NCI-H446 (cell line): ENCODE measurements at regions not wholly inside any gene's neighbourhood (a gene's known extent, or its start where the extent isn't known, plus 50 kb on each side); places are given as distances from the start of the nearest gene placed in this dataset.
"Not testable (repeated sequence)": the region's sequence is repeated elsewhere in the genome, so short reads cannot be mapped to it uniquely, and the experiment has no call there.

Source experiments
- DNase-seq, 2 experiments: peaks; one replicate each; lab custom pipeline; 2025; lab: John Stamatoyannopoulos, UW

DNA sequence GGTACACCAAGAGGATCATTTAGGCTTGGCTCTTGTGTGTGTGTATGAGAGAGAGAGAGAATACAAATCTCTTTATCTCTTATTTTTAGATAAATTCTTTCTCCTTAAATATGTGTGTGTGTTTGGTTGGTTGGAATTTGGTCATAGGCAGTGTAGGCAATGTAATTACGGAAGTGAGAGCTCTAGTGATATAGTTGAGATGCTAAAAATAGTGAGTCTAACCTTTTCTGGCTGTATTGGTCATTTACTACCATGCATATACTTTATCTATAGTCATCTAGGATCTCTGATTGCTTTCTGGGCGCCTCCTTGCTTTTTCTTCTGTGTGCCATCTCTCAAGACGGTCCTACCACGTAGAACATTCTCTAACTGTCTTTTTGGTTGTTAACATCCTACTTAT lies 250.2 kb downstream of the NUF2 start:
- no peak for DNase-seq

DNA sequence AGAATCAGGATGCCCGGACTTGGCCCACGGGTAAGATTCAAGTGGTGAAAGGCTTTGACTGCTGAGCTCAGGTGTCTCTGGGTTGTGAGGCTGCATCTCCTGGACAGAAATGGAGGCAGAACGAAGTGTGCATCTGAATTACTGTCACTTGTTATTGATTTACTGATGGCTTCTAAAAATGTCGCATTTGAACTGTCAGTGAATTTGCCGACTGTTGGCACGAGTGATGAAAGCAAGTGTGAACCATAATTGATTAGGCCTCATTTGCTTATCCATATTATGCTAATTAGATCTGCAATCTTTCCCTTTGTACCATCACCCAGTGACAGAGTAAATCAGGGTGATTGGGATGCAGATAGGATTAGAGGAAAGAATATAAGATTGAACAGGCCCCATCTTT lies 252.4 kb downstream of the NUF2 start:
- DNase-seq: no peak

DNA sequence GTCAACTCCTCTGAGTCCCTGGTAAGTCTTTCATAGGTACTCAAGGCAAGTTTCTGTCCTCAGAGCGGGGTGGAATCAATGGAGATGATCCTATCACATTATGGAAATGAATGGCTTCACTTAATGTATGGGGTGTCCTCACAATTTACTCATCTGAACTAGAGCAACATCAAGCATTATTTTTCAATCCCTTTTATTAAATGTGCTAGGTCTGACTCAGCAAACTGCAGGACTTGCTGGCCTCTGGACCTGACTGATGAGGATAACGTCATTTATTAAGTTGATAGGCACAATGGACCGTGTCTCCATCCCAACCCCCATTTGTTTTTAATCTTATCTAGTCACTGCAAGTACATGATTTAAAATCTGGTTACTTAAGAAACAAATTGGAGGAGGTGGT lies 259.2 kb downstream of the NUF2 start:
- DNase-seq: no peak

DNA sequence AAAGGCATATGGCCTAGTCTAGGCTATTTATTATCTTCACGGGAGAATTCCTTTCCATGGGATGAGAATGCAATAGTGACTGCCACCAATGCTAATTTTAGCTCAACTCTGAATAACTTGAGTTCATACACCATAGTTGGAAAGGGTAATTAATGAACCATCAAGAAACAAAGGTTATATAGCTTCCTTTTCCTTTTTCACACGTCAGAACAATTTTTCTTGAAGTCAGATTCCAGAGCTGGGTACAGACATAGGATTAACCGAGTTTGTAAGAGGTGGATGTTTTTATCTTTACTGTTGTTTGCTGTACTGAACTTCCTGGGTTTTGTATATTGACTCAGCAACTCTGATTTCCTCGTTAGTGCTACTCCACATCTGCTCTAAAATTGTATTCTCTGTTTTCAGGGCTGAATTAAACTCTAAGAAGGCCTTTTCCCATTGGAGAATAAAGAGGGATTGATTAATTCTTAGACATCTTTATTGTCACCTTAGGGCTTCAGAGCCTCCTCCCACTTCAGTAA lies 262.0 kb downstream of the NUF2 start:
- no peak for DNase-seq

DNA sequence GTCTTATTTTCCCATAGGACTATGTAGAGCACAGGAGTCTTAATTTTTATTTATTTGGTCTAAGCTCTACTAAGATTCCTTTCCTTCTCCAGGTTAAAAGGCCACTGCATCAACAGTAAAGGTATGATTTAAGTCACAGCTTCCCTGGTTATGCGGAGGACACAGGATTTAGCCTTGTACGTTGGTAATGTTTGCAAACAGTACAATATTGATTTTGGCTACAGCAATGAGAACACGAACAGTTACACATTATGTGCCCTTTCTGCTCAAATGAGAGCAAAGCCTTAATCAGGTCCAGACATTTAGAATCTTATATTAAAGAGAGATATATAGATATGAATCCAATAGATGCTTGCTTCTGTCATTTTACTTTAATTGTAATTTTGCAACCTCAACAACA lies 264.0 kb downstream of the NUF2 start:
- no peak for DNase-seq

DNA sequence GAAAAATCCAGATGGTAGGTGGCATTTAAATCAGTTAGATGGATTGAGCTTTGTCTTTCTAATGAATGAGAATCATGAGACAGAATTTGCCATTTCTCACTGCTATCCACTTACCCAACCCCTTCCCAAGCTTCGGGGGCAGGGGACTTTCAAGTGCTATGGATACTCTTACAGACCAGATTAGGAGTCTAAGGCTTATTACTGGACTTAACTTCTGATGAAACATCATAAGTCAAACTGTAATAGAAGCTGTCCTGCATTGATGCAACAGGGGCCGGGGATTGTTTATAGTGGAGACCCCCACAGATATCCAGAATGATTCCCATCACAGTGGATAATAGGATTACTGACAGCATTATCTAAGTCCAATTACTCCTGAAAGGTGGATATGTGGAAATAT lies 267.0 kb downstream of the NUF2 start:
- DNase-seq: no peak

DNA sequence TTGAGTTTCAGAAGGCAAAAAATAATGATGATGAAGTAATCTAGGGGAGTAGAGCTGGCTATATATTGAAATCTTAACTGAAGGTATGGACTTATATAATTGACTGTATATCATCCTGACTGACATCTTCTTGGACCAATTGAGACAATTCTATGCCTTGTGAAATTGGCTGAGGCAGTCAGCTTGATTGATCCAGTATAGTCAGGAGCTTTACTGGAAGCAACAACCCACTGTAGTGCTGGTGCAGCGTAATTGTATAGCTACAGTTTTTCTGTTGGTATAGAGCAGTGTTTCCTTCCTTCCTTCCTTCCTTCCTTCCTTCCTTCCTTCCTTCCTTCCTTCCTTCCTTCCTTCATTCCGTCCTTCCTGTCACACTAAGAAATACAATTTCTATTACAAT lies 268.0 kb downstream of the NUF2 start:
- DNase-seq: no peak

DNA sequence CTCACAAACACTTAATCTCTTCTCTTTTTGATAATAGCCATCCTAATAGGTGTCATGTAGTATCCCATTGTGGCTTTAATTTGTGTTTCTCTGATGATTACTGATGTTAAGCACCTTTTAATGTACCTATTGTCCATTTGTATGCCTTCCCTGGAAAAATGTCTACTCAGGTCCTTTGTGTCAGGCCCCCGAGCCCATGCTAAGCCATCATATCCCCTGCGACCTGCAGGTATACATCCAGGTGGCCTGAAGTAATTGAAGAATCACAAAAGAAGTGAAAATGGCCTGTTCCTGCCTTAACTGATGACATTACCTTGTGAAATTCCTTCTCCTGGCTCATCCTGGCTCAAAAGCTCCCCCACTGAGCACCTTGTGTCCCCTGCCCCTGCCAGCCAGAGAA lies 269.4 kb downstream of the NUF2 start:
- DNase-seq: not testable (repeated sequence)

DNA sequence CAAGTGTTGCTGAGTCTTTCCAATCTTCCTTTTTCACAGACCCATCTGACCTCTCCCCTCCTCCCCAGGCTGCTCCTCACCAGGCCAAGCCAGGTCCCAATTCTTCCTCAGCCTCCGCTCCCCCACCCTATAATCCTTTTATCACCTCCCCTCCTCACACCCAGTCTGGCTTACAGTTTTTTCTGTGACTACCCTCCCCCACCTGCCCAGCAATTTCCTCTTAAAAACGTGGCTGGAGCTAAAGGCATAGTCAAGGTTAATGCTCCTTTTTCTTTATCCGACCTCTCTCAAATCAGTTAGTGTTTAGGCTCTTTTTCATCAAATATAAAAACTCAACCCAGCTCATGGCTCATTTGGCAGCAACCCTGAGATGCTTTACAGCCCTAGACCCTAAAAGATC lies 270.9 kb downstream of the NUF2 start:
- DNase-seq: not testable (repeated sequence)

DNA sequence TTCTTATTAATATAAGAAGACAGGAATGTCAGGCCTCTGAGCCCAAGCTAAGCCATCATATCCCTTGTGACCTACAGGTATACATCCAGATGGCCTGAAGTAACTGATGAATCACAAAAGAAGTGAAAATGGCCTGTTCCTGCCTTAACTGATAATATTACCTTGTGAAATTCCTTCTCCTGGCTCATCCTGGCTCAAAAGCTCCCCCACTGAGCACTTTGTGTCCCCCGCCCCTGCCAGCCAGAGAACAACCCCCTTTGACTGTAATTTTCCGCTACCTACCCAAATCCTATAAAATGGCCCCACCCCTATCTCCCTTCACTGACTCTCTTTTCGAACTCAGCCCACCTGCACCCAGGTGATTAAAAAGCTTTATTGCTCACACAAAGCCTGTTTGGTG lies 274.4 kb downstream of the NUF2 start:
- not testable (repeated sequence) for DNase-seq

DNA sequence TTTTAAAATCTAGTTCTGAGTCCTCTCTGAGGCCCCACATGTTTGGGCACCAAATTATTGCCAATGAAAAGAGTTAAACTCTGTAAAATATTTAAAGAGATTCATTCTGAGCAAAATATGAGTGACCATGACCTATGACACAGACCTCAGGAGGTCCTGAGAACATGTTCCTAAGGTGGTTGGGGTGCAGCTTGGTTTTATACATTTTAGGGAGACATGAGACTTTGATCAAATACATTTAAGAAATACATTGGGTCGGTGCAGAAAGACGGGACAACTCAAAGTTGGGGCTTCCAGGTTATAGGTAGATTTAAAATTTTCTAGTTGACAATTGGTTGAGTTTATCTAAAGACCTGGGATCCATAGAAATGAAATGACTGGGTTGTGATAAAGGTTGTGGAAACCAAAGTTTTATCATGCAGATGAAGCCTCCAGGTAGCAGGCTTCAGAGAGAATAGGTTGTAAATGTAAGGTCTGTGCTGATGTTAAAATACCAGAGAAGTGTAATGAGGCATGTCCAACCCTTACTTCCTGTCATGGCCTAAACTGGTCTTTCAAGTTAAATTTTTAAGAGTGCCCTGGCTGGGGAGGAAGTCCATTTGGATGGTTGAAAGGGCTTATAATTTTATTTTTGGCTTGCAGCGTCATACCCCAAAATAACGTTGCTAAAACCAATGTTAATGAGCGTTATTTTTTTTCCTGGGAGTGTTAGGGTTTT lies 274.9 kb downstream of the NUF2 start:
- DNase-seq: no peak

DNA sequence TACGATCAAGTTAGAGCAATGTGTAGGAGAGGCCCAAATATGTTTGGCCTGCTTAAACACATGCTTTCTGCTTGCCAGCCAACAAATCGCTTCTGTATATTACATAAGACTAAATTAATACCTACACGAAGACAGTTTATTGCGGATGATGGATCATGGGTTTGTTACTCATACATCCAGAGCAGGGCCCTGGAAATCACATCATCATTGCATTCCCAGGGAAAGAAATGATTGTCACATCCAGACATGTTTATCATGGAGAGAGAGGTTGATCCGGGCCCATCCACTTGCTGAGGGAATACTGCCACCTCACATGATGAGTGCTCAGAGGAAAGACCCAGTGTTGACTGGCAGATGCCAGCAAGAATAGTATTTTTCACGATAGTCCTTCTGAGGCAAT lies 282.6 kb downstream of the NUF2 start:
- no peak for DNase-seq

DNA sequence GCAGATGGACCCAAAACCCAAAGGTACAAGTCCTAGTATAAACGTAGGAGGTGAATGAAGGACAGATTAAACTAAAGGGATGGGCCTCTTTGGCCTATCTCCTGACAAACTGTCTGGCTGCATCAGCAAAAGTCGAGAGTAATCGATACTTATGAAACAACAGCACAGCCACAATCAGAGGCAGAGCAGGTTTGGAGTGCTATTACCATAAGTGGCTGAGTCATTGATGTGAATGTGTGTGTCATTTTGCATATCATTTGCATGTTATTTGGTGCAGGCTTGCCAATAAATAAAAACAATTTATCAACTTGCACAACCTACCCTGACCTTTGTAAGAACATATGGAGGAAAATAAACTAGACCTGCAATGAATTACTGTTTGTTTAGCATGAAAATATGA lies 283.1 kb downstream of the NUF2 start:
- DNase-seq: no peak

DNA sequence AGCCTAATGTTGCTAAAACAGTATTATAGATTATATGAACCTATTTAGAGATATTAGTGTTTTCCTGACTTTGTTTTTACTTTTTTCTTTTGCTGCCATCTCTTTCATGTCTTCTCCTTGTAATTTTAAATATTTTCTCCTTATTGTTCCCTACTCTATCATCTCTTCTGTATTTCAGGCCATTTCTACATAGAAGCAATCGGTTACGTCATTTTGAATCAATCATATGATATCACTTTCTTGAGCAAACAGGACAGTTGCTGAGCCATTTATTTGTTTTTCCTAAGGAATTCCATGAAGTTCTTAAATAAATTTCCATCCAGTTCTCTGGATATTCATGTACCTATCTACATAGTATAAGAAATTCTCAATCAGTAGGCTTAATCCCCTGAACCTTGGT lies 287.2 kb downstream of the NUF2 start:
- DNase-seq: no peak

DNA sequence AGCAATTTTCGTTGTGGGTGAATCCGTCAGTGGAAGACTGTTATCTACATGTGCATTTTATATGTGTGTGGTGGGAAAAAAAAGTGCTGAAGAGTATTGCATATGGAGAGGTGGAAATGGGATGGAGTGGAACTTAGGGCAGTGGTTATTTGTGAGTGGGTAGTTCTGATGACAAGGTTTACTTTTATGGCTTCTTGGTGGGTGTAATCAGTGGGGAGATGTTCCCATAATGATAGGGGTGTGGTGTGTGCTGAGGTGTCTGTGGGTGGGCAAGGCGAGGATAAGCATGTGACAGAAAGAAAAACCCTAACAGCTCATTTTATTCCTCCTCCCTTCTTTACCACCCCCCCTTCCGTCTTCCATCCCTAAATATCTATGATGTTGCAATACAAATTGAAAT lies 288.1 kb downstream of the NUF2 start:
- no peak for DNase-seq

DNA sequence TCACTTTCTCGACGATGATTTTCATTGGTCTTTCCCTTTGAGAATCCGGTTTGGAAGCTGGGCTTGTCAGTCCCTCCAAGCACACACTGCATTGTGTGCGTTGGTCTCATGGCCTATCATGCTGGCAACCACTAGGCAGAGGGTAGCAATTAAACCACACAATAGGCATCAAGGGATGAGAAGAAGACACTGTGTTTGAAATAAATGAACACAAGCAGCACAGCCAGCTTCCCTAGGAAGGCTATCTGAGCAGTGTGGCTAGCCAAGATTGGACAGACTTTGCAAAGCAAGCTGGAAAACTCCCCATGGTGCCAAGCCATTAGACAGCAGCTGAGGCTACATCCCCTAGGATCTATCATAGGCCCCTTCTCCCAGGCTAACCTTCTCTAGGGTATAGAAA lies 288.7 kb downstream of the NUF2 start:
- DNase-seq: peak in 1 of 2 experiments; percentile 2

DNA sequence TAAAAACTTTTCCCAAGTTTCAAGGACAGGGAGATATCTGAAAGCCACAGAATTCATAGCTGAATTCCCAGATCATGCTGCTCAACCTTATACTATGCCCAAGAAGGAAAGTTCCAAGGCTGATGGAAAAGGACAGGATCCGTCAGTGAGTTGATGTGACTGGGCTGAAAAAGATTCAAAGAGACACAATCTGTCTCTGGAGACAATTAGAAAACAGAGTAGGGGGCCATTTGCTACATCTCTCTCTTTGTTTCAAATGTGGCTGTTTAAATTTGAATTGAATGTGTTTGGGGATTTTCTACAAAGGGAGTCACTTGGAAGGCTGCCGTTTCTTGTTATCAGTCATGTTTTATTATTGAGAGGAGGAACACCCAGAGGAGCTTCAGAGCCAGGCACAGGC lies 292.6 kb downstream of the NUF2 start:
- no peak for DNase-seq

DNA sequence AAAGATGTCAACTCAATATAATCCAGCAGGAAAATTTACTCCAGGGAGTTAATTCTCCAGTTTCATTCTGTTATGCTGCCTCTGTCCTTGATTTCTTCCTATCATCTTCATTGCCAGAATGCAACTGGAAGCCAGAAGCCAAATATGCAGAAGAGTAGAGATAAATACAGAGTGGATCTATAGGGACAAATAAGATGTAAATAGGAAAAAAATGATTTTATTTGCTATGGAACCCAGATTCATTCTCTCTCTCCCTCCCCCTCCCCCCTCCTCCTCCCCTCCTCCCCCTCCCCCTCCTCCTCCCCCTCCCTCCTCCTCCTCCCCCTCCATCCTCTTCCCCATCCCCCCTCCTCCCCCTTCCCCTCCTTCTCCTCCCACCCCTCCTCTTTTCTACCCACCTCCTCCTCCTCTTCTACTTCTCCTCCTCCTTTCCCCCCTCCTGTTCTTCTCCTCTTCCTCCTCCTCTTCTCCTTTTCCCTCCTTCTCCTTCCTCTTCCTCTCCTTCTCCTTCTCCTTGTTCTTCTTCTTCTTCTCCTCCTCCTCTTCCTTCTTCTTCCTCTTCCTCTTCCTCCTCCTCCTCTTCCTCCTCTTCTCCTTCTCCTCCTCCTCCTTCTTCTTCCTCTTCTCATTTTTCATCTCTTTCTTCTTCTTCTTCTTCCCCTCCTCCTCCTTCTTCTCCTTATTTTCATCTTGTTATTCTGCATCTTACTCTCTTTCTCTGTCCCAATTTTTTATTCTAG lies 306.4 kb downstream of the NUF2 start:
- DNase-seq: no peak

DNA sequence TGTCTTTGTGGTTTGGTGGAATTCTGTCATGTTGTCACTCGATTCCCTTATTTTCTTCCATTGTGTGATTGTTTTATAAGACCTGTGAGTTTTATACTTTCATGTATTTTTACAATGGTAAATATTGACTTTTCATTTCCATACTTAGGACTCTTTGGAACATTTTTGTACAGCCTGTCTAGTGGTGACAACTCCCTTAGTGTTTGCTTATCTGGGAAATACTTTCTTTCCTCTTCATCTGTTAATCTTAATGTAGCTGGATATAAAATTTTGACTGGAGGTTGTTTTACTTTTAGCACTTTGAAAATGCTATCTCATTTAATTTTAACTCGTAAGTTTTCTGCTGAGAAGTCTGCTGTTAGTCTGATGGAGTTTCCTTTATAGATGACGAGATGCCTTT lies 310.5 kb downstream of the NUF2 start:
- no peak for DNase-seq

DNA sequence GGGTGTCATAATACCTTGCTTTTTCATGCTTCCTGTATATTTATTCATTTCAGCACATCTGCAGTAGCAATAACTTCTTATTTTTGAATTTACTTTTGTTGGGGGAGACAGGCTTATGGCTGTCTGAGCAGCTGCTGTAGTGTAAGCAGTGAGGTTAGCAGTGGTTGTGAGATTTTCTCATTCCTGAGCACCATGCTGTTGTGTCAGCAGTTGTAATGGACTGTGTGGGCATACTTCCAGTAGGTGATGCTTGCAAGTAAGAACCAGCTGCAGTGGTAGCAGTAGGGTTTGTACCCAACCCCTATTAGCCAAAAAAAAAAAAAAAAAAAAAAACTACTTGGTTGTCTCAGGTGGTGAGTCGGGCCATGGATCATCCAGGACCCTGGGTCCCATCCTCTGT lies 311.6 kb downstream of the NUF2 start:
- DNase-seq: no peak

DNA sequence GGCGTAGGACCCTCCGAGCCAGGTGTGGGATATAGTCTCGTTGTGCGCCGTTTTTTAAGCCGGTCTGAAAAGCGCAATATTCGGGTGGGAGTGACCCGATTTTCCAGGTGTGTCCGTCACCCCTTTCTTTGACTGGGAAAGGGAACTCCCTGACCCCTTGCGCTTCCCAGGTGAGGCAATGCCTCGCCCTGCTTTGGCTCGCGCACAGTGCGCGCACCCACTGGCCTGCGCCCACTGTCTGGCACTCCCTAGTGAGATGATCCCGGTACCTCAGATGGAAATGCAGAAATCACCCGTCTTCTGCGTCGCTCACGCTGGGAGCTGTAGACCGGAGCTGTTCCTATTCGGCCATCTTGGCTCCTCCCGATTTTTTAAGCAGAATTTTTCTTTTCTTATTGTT lies 323.9 kb downstream of the NUF2 start:
- not testable (repeated sequence) for DNase-seq

DNA sequence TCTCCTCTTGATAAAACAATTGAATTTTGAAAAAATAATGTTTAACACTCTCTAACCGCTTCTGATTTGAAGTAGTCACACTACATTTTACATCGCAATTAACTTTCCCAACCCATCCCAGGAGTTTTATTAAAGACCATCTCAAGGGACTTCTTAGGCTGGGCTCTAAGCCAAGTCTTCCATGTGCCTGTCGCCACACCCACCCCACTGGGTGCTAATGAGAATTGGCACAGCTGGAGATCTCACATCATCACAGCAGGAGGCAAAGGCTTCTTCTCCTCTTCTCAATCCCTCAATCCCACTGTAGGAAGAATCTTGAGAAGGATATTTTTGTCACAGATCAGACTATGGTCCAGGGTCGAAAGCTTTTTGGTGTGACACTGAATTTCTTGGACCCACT lies 328.9 kb downstream of the NUF2 start:
- DNase-seq: peak in 1 of 2 experiments; percentile 53

DNA sequence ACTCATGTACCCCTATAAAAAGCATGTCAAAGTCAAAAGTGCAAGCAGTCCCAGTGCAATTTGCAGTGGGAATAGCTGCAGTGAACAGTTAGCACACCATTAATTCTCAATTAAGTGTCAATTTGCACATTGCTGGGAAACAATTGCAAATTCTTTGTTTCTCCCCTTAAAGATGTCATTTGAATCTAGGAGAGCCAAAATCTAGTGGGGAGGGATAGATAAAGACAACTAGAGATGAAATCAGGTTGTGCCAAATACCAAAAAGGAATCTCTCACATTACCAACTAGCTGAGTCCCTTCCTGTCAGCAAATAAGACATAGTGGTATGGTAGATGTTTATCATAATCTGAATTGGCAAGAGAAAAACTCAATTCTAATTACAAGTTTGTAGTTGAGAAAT lies 330.7 kb downstream of the NUF2 start:
- DNase-seq: no peak

DNA sequence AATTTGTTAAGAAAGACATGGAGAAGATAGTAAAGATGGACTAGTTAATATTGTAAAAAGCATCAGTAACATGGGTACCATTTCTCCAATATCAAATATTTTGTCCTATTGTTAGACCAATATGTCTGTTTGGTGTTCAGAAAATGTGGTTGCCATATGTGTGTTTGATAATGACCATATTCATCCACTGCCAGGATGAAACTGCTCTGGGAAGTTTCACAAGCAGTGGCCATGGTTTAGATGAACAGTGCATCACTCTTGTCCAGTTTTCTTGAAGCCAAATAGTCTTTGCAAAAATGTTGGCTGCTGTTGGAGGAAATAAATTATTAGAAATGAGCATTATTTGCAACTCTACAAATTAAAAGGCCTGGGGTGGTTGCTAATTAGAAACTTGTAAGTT lies 333.8 kb downstream of the NUF2 start:
- DNase-seq: no peak
